ENCODE measurements at regions not wholly inside any gene's neighbourhood (a gene's known extent, or its start where the extent isn't known, plus 50 kb on each side); places are given as distances from the start of the nearest gene placed in this dataset.

GRCh38 chr4:128427832-128428366, 140.3 kb upstream of the PGRMC2 start:
- TF ChIP-seq, protein P1, sequence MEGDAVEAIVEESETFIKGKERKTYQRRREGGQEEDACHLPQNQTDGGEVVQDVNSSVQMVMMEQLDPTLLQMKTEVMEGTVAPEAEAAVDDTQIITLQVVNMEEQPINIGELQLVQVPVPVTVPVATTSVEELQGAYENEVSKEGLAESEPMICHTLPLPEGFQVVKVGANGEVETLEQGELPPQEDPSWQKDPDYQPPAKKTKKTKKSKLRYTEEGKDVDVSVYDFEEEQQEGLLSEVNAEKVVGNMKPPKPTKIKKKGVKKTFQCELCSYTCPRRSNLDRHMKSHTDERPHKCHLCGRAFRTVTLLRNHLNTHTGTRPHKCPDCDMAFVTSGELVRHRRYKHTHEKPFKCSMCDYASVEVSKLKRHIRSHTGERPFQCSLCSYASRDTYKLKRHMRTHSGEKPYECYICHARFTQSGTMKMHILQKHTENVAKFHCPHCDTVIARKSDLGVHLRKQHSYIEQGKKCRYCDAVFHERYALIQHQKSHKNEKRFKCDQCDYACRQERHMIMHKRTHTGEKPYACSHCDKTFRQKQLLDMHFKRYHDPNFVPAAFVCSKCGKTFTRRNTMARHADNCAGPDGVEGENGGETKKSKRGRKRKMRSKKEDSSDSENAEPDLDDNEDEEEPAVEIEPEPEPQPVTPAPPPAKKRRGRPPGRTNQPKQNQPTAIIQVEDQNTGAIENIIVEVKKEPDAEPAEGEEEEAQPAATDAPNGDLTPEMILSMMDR (IDR thresholded peaks at IDR 0.05), result no peak
- no peak for TF ChIP-seq EZH2 (IDR thresholded peaks at IDR 0.05; ENCODE audit: borderline replicate concordance, insufficient read depth, low read depth, low read length, poor library complexity, severe bottlenecking)
